Breast epithelium (tissue), 3 donors: ENCODE measurements at regions not wholly inside any gene's neighbourhood (a gene's known extent, or its start where the extent isn't known, plus 50 kb on each side); places are given as distances from the start of the nearest gene placed in this dataset.

Experiments
- POLR2A ChIP-seq: fragments of 450-650 bp; IDR thresholded peaks from one replicate; pipeline ENCODE4 v1.6.1; 2016; ENCODE audit warnings: antibody characterized with exemption, mild to moderate bottlenecking, moderate library complexity
- TF ChIP-seq, protein P1 (sequence below), 3 donors: fragments of 450-650 bp; IDR thresholded peaks; one replicate each; pipeline ENCODE4 v1.5.1; 2016 to 2017; ENCODE audit warnings: antibody characterized with exemption in 3 of 3, mild to moderate bottlenecking in 3 of 3, moderate library complexity in 3 of 3

- TF ChIP-seq, protein P1, sequence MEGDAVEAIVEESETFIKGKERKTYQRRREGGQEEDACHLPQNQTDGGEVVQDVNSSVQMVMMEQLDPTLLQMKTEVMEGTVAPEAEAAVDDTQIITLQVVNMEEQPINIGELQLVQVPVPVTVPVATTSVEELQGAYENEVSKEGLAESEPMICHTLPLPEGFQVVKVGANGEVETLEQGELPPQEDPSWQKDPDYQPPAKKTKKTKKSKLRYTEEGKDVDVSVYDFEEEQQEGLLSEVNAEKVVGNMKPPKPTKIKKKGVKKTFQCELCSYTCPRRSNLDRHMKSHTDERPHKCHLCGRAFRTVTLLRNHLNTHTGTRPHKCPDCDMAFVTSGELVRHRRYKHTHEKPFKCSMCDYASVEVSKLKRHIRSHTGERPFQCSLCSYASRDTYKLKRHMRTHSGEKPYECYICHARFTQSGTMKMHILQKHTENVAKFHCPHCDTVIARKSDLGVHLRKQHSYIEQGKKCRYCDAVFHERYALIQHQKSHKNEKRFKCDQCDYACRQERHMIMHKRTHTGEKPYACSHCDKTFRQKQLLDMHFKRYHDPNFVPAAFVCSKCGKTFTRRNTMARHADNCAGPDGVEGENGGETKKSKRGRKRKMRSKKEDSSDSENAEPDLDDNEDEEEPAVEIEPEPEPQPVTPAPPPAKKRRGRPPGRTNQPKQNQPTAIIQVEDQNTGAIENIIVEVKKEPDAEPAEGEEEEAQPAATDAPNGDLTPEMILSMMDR (IDR thresholded peaks at IDR 0.05): no peak
- TF ChIP-seq POLR2A: no peak
Measured at GRCh38 chr1:187872550-187872949, 1043.8 kb downstream of the PLA2G4A start.
